GM12873 (cell line): ENCODE measurements at regions not wholly inside any gene's neighbourhood (a gene's known extent, or its start where the extent isn't known, plus 50 kb on each side); places are given as distances from the start of the nearest gene placed in this dataset.
A peak's percentile ranks its signal among the peaks of the same experiment; 100 is the strongest.

Experiments
- TF ChIP-seq, protein P1 (sequence below): IDR thresholded peaks from 2 replicates; pipeline ENCODE4 v1.5.1; 2012; ENCODE audit warnings: low read depth, mild to moderate bottlenecking, moderate library complexity, low read length, control low read depth; ENCODE audit not compliant: insufficient read depth; ENCODE audit errors: missing control alignments

DNA sequence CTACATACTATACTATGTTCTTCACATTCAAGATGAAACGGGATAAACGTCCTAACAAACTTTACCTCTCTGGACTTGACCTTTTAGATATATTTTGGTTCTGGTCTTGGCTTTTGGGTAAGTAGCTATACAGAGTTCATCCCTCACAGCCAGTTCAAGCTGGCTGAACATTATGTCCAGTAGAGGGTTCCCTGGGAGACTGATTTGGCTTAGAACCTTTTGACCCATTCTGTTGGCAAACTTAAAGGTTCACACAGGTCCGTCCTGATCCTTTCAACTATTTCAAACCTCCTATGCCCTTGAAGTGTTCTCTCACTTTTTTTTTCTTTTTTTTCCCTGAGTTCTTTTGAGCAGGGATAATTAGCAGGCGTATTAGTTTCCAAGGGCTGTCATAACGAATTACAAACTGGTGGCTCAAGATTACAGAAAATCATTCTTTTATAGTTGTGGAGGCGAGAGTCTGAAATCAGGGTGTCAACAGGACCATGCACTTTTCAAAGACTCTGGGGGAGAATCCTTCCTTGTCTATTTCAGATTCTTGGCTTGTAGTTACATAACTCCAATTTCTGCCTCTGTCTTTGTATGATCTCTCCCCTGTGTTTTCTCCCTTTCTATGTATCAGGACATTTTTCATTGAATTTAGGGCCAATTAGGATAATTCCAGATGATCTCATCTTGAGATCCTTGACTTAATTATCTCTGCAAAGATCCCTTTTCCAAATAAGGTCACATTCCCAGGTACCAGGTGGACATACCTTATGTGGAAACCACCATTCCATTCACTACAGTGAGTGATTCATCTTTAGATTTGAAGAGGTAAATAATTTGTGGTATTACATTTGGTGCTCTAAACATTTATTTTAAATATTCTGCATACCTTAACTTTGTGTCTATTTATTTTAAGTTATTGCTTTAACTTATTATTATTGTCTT, 257.4 kb upstream of the USP25 start:
- TF ChIP-seq, protein P1, sequence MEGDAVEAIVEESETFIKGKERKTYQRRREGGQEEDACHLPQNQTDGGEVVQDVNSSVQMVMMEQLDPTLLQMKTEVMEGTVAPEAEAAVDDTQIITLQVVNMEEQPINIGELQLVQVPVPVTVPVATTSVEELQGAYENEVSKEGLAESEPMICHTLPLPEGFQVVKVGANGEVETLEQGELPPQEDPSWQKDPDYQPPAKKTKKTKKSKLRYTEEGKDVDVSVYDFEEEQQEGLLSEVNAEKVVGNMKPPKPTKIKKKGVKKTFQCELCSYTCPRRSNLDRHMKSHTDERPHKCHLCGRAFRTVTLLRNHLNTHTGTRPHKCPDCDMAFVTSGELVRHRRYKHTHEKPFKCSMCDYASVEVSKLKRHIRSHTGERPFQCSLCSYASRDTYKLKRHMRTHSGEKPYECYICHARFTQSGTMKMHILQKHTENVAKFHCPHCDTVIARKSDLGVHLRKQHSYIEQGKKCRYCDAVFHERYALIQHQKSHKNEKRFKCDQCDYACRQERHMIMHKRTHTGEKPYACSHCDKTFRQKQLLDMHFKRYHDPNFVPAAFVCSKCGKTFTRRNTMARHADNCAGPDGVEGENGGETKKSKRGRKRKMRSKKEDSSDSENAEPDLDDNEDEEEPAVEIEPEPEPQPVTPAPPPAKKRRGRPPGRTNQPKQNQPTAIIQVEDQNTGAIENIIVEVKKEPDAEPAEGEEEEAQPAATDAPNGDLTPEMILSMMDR: no peak

DNA sequence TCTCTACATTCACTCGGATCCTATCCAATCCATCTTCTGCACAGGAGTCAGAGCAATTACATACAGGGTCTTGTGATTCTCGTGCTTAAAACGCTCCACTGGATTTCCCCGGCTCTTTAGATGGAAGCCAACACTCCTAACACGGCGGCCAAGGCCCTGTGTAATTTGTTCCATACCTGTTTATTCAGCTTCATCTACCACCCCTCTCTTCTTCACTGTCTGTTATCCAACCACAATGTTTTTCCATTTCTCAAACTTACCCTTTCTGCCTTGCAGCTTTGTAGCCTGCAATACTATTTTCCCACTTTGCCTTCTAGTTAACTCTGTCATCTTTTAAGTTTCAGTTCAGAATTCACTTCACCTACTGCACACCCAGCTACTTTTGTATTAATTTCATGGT, 249.6 kb upstream of the USP25 start:
- TF ChIP-seq, protein P1: no peak

- TF ChIP-seq, protein P1: peak; percentile 93
These were observed 246.5 kb upstream of the USP25 start for GRCh38 chr21:15483138-15483780.

- TF ChIP-seq, protein P1: no peak
These were observed 243.2 kb upstream of the USP25 start for GRCh38 chr21:15486460-15487195.

GRCh38 chr21:15487196-15487550, 242.6 kb upstream of the USP25 start:
- TF ChIP-seq, protein P1: no peak

- TF ChIP-seq, protein P1: no peak
These were observed 238.7 kb upstream of the USP25 start for GRCh38 chr21:15491100-15491499.

DNA sequence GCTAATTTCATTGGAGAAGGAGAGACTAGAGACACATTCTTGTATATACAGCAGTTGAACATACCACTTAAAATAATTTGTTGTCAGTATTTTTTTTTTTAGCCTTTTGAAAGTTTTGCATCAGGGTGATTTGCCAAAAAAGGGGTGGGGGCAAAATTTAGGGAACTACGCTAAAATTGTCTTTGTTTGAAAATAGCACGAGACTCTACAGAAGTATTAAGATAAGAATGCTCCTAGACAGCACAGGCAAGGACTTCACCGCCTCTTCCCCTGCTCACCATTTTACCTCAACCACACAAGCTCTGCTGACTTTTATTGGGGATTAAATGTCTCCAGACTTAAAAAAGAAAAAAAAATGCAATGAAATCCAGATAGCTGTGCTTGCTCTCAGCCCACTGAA, 236.1 kb upstream of the USP25 start:
- TF ChIP-seq, protein P1: no peak
